DND-41 (cell line): ENCODE measurements at regions not wholly inside any gene's neighbourhood (a gene's known extent, or its start where the extent isn't known, plus 50 kb on each side); places are given as distances from the start of the nearest gene placed in this dataset.

Source experiments
- ATAC-seq: fragments of 200-7000 bp; cut with Tn5 transposase; 3 replicates; pipeline ENCODE4 v1.9.1; 2021; ENCODE audit warnings: low read depth; ENCODE audit not compliant: insufficient read depth
- DNase-seq: peaks from one replicate; pipeline ENCODE4 v3.0.0-alpha.2; 2020
- H2AFZ ChIP-seq: 2 replicates; pipeline ENCODE4 v1.6.0; 2012; ENCODE audit warnings: low read depth, low read length
- H3K27ac ChIP-seq: 2 replicates; pipeline ENCODE4 v1.5.1; 2012; ENCODE audit warnings: low read length, inconsistent platforms
- H3K27me3 ChIP-seq: fragments of 200-600 bp; sonication (generic); 2 replicates; pipeline ENCODE4 v1.6.0; 2012; ENCODE audit warnings: low read length, mild to moderate bottlenecking, inconsistent platforms; ENCODE audit not compliant: insufficient read depth, poor library complexity
- H3K36me3 ChIP-seq: 2 replicates; pipeline ENCODE4 v1.5.1; 2012; ENCODE audit warnings: low read length, inconsistent platforms; ENCODE audit not compliant: insufficient read depth
- H3K4me1 ChIP-seq: 2 replicates; pipeline ENCODE4 v1.5.1; 2012; ENCODE audit warnings: mild to moderate bottlenecking, low read length; ENCODE audit not compliant: insufficient read depth
- H3K4me2 ChIP-seq: 2 replicates; pipeline ENCODE4 v1.6.0; 2012; ENCODE audit warnings: mild to moderate bottlenecking, moderate library complexity, low read length, inconsistent platforms; ENCODE audit not compliant: insufficient read depth
- H3K4me3 ChIP-seq, 2 experiments: fragments of 200-600 bp in 1 of 2; shearing (Covaris generic) in 1 of 2; 2 replicates each; pipeline ENCODE4 v1.5.1; 2012 to 2016; ENCODE audit warnings: inconsistent platforms in 2 of 2, low read length in 2 of 2, mild to moderate bottlenecking in 2 of 2, low read depth in 1 of 2, moderate library complexity in 1 of 2
- H3K79me2 ChIP-seq: 2 replicates; pipeline ENCODE4 v1.6.0; 2012; ENCODE audit warnings: low read length, inconsistent platforms; ENCODE audit not compliant: insufficient read depth
- H3K9ac ChIP-seq: 2 replicates; pipeline ENCODE4 v1.6.0; 2012; ENCODE audit warnings: low read depth, mild to moderate bottlenecking, inconsistent platforms, low read length, moderate library complexity
- H3K9me3 ChIP-seq: 2 replicates; pipeline ENCODE4 v1.5.1; 2012; ENCODE audit warnings: low read length, moderate library complexity, mild to moderate bottlenecking, inconsistent platforms; ENCODE audit not compliant: insufficient read depth, severe bottlenecking
- H4K20me1 ChIP-seq: 2 replicates; pipeline ENCODE4 v1.6.0; 2012; ENCODE audit warnings: low read length; ENCODE audit not compliant: insufficient read depth
- EZH2 ChIP-seq: IDR thresholded peaks from 3 replicates; pipeline ENCODE4 v1.6.1; 2012; ENCODE audit warnings: borderline replicate concordance, low read depth, mild to moderate bottlenecking, moderate library complexity, low read length, inconsistent platforms; ENCODE audit not compliant: severe bottlenecking
- TF ChIP-seq, protein P1 (sequence below): IDR thresholded peaks from 2 replicates; pipeline ENCODE4 v1.5.1; 2012; ENCODE audit warnings: borderline replicate concordance, low read length, moderate library complexity, mild to moderate bottlenecking; ENCODE audit not compliant: poor library complexity, severe bottlenecking; ENCODE audit errors: extremely low read depth

- no peak for ATAC-seq
These were observed 113.9 kb upstream of the USP15 start for GRCh38 chr12:62146318-62146717.

GRCh38 chr12:62158013-62158412 is 102.2 kb upstream of the USP15 start:
- Histone ChIP-seq H4K20me1 (no peaks in the 10 kb centered on the region), H3K4me1 (peaks cover 15% of the 10 kb centered on the region), H3K36me3 (no peaks in the 10 kb centered on the region), H3K9ac (no peak overlapping the region), H3K9me3 (no peaks in the 10 kb centered on the region), H3K79me2 (no peaks in the 10 kb centered on the region), H3K4me2 (no peak overlapping the region), H3K4me3 (no peak overlapping the region), H2AFZ (no peak overlapping the region), H3K27me3 (no peaks in the 10 kb centered on the region), H3K27ac (no peak overlapping the region)
- DNase-seq, result no peak
- TF ChIP-seq, protein P1, sequence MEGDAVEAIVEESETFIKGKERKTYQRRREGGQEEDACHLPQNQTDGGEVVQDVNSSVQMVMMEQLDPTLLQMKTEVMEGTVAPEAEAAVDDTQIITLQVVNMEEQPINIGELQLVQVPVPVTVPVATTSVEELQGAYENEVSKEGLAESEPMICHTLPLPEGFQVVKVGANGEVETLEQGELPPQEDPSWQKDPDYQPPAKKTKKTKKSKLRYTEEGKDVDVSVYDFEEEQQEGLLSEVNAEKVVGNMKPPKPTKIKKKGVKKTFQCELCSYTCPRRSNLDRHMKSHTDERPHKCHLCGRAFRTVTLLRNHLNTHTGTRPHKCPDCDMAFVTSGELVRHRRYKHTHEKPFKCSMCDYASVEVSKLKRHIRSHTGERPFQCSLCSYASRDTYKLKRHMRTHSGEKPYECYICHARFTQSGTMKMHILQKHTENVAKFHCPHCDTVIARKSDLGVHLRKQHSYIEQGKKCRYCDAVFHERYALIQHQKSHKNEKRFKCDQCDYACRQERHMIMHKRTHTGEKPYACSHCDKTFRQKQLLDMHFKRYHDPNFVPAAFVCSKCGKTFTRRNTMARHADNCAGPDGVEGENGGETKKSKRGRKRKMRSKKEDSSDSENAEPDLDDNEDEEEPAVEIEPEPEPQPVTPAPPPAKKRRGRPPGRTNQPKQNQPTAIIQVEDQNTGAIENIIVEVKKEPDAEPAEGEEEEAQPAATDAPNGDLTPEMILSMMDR, result no peak
- no peak for TF ChIP-seq EZH2
- no peak for ATAC-seq

More at GRCh38 chr12:62146318-62146717, 113.9 kb upstream of the USP15 start:
- H3K36me3 ChIP-seq, result no peaks in the 10 kb centered on the region
- H3K4me1 ChIP-seq, result no peaks in the 10 kb centered on the region
- no peak overlapping the region for H3K4me3 ChIP-seq
- no peaks in the 10 kb centered on the region for H4K20me1 ChIP-seq
- no peaks in the 10 kb centered on the region for H3K27me3 ChIP-seq
- no peaks in the 10 kb centered on the region for H3K9me3 ChIP-seq
- no peak overlapping the region for H3K9ac ChIP-seq
- H3K27ac ChIP-seq, result no peak overlapping the region
- DNase-seq, result no peak
- H3K4me2 ChIP-seq, result no peak overlapping the region
- H2AFZ ChIP-seq, result no peak overlapping the region
- H3K79me2 ChIP-seq, result no peaks in the 10 kb centered on the region
- TF ChIP-seq EZH2, result no peak
- TF ChIP-seq, protein P1, result no peak

GRCh38 chr12:62158461-62159360 is 101.5 kb upstream of the USP15 start:
- DNase-seq, result peak; percentile 20
- Histone ChIP-seq H3K4me2 (peak overlapping the region; percentile 30; the same call in 1 of the 2 replicates), H4K20me1 (no peaks in the 10 kb centered on the region), H3K9me3 (no peaks in the 10 kb centered on the region), H3K27ac (peak overlapping the region; percentile 39; the same call in 1 of the 2 replicates), H2AFZ (no peak overlapping the region), H3K4me3 (no peak overlapping the region), H3K36me3 (no peaks in the 10 kb centered on the region), H3K9ac (no peak overlapping the region), H3K27me3 (no peaks in the 10 kb centered on the region), H3K4me1 (peaks cover 15% of the 10 kb centered on the region), H3K79me2 (no peaks in the 10 kb centered on the region)
- TF ChIP-seq, protein P1, result no peak
- TF ChIP-seq EZH2, result no peak
- peak; percentile 93 for ATAC-seq
